ENCODE measurements at regions not wholly inside any gene's neighbourhood (a gene's known extent, or its start where the extent isn't known, plus 50 kb on each side); places are given as distances from the start of the nearest gene placed in this dataset.

GRCh38 chr9:118283488-118283887 is 579.3 kb downstream of the TLR4 start:
- Histone ChIP-seq H2AFZ (ENCODE audit: low read length) (no peak overlapping the region), H3K79me2 (ENCODE audit: insufficient read depth, low read length) (no peaks in the 10 kb centered on the region), H3K36me3 (ENCODE audit: insufficient read depth, low read length) (no peaks in the 10 kb centered on the region), H3K4me3 (ENCODE audit: low read depth, low read length, poor library complexity, severe bottlenecking) (no peak overlapping the region), H3K4me2 (ENCODE audit: low read length) (no peak overlapping the region), H3F3A (ENCODE audit: insufficient read depth, low read length) (no peaks in the 10 kb centered on the region), H3K4me1 (ENCODE audit: insufficient read depth, low read length, severe bottlenecking) (no peaks in the 10 kb centered on the region), H4K20me1 (ENCODE audit: insufficient read depth, low read length) (no peaks in the 10 kb centered on the region), H3K27me3 (ENCODE audit: insufficient read depth, low read length) (no peaks in the 10 kb centered on the region), H3K9ac (ENCODE audit: low read length) (no peak overlapping the region), H3K9me3 (ENCODE audit: low read length) (no peaks in the 10 kb centered on the region), H3K27ac (ENCODE audit: low read depth, low read length, poor library complexity, severe bottlenecking) (no peak overlapping the region), H3K9me2 (ENCODE audit: low read depth, low read length) (no peaks in the 10 kb centered on the region)
- TF ChIP-seq, protein P1, sequence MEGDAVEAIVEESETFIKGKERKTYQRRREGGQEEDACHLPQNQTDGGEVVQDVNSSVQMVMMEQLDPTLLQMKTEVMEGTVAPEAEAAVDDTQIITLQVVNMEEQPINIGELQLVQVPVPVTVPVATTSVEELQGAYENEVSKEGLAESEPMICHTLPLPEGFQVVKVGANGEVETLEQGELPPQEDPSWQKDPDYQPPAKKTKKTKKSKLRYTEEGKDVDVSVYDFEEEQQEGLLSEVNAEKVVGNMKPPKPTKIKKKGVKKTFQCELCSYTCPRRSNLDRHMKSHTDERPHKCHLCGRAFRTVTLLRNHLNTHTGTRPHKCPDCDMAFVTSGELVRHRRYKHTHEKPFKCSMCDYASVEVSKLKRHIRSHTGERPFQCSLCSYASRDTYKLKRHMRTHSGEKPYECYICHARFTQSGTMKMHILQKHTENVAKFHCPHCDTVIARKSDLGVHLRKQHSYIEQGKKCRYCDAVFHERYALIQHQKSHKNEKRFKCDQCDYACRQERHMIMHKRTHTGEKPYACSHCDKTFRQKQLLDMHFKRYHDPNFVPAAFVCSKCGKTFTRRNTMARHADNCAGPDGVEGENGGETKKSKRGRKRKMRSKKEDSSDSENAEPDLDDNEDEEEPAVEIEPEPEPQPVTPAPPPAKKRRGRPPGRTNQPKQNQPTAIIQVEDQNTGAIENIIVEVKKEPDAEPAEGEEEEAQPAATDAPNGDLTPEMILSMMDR (IDR thresholded peaks at IDR 0.05; ENCODE audit: low read length), result no peak
- no peak for TF ChIP-seq EZH2 (IDR thresholded peaks at IDR 0.05; ENCODE audit: borderline replicate concordance, low read length)

DNA sequence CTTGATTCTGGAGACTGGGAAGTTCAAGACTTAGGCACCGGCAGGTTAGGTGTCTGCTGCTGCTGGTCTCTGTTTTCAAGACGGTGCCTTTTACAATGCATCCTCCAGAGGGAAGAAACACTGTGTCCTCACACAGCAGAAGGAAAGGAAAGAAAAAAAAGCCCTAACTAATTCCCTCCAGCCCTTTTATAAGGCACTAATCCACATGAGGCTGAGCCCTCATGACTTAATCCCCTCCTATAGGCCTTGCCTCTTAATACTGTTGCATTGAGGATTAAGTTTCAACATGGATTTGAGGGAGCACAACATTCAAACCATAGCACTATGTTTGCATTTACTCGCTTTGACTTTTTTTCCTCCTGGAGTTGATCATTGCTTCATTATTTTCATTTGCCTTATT is 585.9 kb downstream of the TLR4 start:
- no peaks in the 10 kb centered on the region for H3K9me2 ChIP-seq (ENCODE audit: low read depth, low read length)
- no peaks in the 10 kb centered on the region for H3F3A ChIP-seq (ENCODE audit: insufficient read depth, low read length)
- H3K4me2 ChIP-seq (ENCODE audit: low read length), result no peak overlapping the region
- H4K20me1 ChIP-seq (ENCODE audit: insufficient read depth, low read length), result no peaks in the 10 kb centered on the region
- no peak overlapping the region for H2AFZ ChIP-seq (ENCODE audit: low read length)
- no peaks in the 10 kb centered on the region for H3K79me2 ChIP-seq (ENCODE audit: insufficient read depth, low read length)
- H3K27me3 ChIP-seq (ENCODE audit: insufficient read depth, low read length), result no peaks in the 10 kb centered on the region
- TF ChIP-seq, protein P1 (IDR thresholded peaks at IDR 0.05; ENCODE audit: low read length), result no peak
- TF ChIP-seq EZH2 (IDR thresholded peaks at IDR 0.05; ENCODE audit: borderline replicate concordance, low read length), result no peak
- no peaks in the 10 kb centered on the region for H3K4me1 ChIP-seq (ENCODE audit: insufficient read depth, low read length, severe bottlenecking)
- no peaks in the 10 kb centered on the region for H3K9me3 ChIP-seq (ENCODE audit: low read length)
- no peak overlapping the region for H3K27ac ChIP-seq (ENCODE audit: low read depth, low read length, poor library complexity, severe bottlenecking)
- no peak overlapping the region for H3K9ac ChIP-seq (ENCODE audit: low read length)
- H3K4me3 ChIP-seq (ENCODE audit: low read depth, low read length, poor library complexity, severe bottlenecking), result no peak overlapping the region
- H3K36me3 ChIP-seq (ENCODE audit: insufficient read depth, low read length), result no peaks in the 10 kb centered on the region

DNA sequence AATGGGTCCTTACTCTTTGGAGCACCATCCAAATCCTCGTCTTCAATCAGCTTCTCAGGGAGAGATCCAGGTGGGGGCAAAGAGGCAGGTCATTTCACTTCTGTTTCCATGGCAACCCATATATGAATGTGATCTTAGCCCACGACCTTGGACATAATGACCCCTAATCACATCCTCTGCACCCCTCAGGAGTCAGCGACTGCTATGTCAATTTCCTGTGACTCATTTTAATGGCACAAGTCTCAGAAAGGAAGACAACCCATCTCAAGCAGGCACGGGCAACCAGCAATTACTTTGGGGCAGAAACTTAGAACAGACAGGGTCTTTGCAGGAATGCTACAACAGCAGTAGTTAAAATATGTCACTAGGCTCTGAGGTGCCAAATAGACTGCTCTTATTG is 591.2 kb downstream of the TLR4 start:
- Histone ChIP-seq H3K4me1 (ENCODE audit: insufficient read depth, low read length, severe bottlenecking) (no peaks in the 10 kb centered on the region), H4K20me1 (ENCODE audit: insufficient read depth, low read length) (no peaks in the 10 kb centered on the region), H3K4me3 (ENCODE audit: low read depth, low read length, poor library complexity, severe bottlenecking) (no peak overlapping the region), H3K9me3 (ENCODE audit: low read length) (no peaks in the 10 kb centered on the region), H3K79me2 (ENCODE audit: insufficient read depth, low read length) (no peaks in the 10 kb centered on the region), H2AFZ (ENCODE audit: low read length) (no peak overlapping the region), H3K27ac (ENCODE audit: low read depth, low read length, poor library complexity, severe bottlenecking) (no peak overlapping the region), H3K36me3 (ENCODE audit: insufficient read depth, low read length) (no peaks in the 10 kb centered on the region), H3K9ac (ENCODE audit: low read length) (no peak overlapping the region), H3K9me2 (ENCODE audit: low read depth, low read length) (no peaks in the 10 kb centered on the region), H3F3A (ENCODE audit: insufficient read depth, low read length) (no peaks in the 10 kb centered on the region), H3K27me3 (ENCODE audit: insufficient read depth, low read length) (no peaks in the 10 kb centered on the region), H3K4me2 (ENCODE audit: low read length) (no peak overlapping the region)
- TF ChIP-seq EZH2 (IDR thresholded peaks at IDR 0.05; ENCODE audit: borderline replicate concordance, low read length), result no peak
- TF ChIP-seq, protein P1 (IDR thresholded peaks at IDR 0.05; ENCODE audit: low read length), result no peak

Data from OCI-LY1 (cell line).